RWPE1 (cell line): ENCODE measurements at regions not wholly inside any gene's neighbourhood (a gene's known extent, or its start where the extent isn't known, plus 50 kb on each side); places are given as distances from the start of the nearest gene placed in this dataset.

Experiments used
- CTCF ChIA-PET: fragments of 350-600 bp; sonication (Branson Sonifier 250); formaldehyde crosslinking; extraction: SDS; loops from one replicate; lab custom pipeline; 2021; lab: Yijun Ruan, JAX
- POLR2A ChIA-PET: fragments of 400-600 bp; formaldehyde crosslinking; extraction: SDS; loops from one replicate; lab custom pipeline; 2020; ENCODE audit warnings: antibody characterized with exemption; ENCODE audit not compliant: low non-redundant PET; lab: Yijun Ruan, JAX
- DNase-seq: peaks from one replicate; pipeline ENCODE4 v3.0.0; 2012; ENCODE audit warnings: low spot score
- H3K27ac ChIP-seq: fragments of 450-650 bp; 2 replicates; pipeline ENCODE4 v1.5.1; 2017
- TF ChIP-seq, protein P1 (sequence below): fragments of 450-650 bp; conservative IDR thresholded peaks from 2 replicates; pipeline ENCODE4 v1.5.1; 2017; ENCODE audit warnings: low read depth, mild to moderate bottlenecking

DNA sequence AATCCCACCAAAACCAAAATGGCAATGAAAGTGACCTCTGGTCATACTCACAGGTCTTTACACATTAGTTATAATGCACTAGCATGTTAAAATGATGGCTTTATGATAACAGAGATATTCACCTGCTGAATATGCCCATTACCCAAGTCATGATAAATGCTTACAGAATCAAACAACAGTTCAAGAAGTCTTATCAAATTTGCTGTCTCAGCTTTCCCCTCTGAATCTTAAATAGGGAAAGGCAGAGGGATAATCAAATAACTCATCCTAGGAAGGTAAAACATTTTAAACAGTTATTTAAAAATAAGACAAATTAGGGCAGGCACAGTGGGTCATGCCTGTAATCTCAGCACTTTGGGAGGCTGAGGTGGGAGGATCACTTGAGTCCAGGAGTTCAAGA, 52.8 kb upstream of the CRBN start:
- ChIA-PET CTCF (no interaction called here), POLR2A (no interaction called here)
- TF ChIP-seq, protein P1, sequence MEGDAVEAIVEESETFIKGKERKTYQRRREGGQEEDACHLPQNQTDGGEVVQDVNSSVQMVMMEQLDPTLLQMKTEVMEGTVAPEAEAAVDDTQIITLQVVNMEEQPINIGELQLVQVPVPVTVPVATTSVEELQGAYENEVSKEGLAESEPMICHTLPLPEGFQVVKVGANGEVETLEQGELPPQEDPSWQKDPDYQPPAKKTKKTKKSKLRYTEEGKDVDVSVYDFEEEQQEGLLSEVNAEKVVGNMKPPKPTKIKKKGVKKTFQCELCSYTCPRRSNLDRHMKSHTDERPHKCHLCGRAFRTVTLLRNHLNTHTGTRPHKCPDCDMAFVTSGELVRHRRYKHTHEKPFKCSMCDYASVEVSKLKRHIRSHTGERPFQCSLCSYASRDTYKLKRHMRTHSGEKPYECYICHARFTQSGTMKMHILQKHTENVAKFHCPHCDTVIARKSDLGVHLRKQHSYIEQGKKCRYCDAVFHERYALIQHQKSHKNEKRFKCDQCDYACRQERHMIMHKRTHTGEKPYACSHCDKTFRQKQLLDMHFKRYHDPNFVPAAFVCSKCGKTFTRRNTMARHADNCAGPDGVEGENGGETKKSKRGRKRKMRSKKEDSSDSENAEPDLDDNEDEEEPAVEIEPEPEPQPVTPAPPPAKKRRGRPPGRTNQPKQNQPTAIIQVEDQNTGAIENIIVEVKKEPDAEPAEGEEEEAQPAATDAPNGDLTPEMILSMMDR, result no peak
- no peak overlapping the region for H3K27ac ChIP-seq
- DNase-seq, result no peak
